Uterus (tissue), 2 donors: ENCODE measurements at regions not wholly inside any gene's neighbourhood (a gene's known extent, or its start where the extent isn't known, plus 50 kb on each side); places are given as distances from the start of the nearest gene placed in this dataset.

Experiments used
- CTCF ChIP-seq, 4 experiments: fragments of 200-600 bp in 2 of 4; fragments of 450-650 bp in 2 of 4; sonication (generic) in 2 of 4; IDR thresholded peaks; one replicate each; pipeline ENCODE4 v1.5.1; 2016 to 2019; ENCODE audit warnings: antibody characterized with exemption in 4 of 4, mild to moderate bottlenecking in 2 of 4, moderate library complexity in 1 of 4
- POLR2A ChIP-seq, 2 donors: fragments of 450-650 bp; IDR thresholded peaks; one replicate each; pipeline ENCODE4 v1.6.1; 2016; ENCODE audit warnings: antibody characterized with exemption in 2 of 2, mild to moderate bottlenecking in 1 of 2, moderate library complexity in 1 of 2

- TF ChIP-seq CTCF (IDR thresholded peaks at IDR 0.05), result no peak
- TF ChIP-seq POLR2A (IDR thresholded peaks at IDR 0.05), result no peak
Measured at GRCh38 chr2:122072666-122073065, 317.2 kb downstream of the TSN start.
